ENCODE measurements at regions not wholly inside any gene's neighbourhood (a gene's known extent, or its start where the extent isn't known, plus 50 kb on each side); places are given as distances from the start of the nearest gene placed in this dataset.

DNA sequence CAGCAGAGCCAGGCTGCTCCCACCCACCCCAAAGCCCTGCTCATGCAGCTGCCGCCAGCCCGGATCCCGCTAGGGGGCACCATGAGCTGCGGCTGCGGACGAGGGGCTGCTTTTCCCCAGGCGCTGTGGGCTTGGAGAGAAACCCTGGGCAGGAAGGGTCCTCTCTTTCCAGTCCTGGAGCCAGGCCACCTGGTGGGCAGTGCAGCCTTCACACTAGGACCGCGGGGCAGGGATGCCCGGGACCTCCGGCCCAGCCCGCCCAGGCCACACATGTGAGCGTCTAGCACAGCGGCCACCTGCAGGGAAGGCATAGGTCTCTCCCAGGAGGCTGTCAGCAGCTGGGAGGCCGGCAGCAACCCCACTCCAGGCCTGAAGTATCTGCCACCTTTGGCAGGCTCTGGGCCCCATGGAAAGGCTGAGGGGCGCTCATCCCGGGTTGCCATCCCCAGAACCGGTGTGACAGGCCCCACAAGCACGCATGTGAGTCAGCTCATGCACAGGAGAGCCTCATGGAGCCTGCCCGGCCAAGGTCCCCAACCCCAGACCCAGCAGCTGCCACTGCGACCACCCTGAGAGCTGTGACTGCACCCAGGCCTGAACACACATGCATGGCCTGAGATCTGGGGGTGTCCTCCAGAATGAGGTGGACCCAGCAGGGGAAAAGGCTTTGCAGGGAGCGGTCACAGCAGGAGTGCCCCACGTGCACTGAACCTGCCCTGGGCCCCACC lies 280.0 kb upstream of the RTL1 start:
- TF ChIP-seq, protein P1, sequence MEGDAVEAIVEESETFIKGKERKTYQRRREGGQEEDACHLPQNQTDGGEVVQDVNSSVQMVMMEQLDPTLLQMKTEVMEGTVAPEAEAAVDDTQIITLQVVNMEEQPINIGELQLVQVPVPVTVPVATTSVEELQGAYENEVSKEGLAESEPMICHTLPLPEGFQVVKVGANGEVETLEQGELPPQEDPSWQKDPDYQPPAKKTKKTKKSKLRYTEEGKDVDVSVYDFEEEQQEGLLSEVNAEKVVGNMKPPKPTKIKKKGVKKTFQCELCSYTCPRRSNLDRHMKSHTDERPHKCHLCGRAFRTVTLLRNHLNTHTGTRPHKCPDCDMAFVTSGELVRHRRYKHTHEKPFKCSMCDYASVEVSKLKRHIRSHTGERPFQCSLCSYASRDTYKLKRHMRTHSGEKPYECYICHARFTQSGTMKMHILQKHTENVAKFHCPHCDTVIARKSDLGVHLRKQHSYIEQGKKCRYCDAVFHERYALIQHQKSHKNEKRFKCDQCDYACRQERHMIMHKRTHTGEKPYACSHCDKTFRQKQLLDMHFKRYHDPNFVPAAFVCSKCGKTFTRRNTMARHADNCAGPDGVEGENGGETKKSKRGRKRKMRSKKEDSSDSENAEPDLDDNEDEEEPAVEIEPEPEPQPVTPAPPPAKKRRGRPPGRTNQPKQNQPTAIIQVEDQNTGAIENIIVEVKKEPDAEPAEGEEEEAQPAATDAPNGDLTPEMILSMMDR (IDR thresholded peaks at IDR 0.05; ENCODE audit: insufficient read depth, low read length, poor library complexity, severe bottlenecking): no peak
- no peak for TF ChIP-seq EZH2phosphoT487 (conservative IDR thresholded peaks at IDR 0.05; ENCODE audit: low read length)
